Keratinocyte (primary cell): ENCODE measurements at regions not wholly inside any gene's neighbourhood (a gene's known extent, or its start where the extent isn't known, plus 50 kb on each side); places are given as distances from the start of the nearest gene placed in this dataset.

ENCODE experiments used
- DNase-seq: peaks from one replicate; pipeline ENCODE4 v3.0.0-alpha.2; 2011; ENCODE audit warnings: low read depth, missing footprints, low spot score
- FAIRE-seq: peaks from 2 replicates; lab custom pipeline; 2011; peaks lifted over from hg19 to GRCh38; lab: Jason Lieb, UNC
- H2AFZ ChIP-seq: 2 replicates; pipeline ENCODE4 v1.6.0; 2012; ENCODE audit warnings: low read length, control low read depth, inconsistent platforms; ENCODE audit not compliant: control insufficient read depth
- H3K27ac ChIP-seq: 2 replicates; pipeline ENCODE4 v1.5.1; 2011; ENCODE audit warnings: low read length; ENCODE audit not compliant: control insufficient read depth, insufficient read depth
- H3K27me3 ChIP-seq: 3 replicates; pipeline ENCODE4 v1.6.0; 2011; ENCODE audit warnings: low read length; ENCODE audit not compliant: control insufficient read depth, insufficient read depth; ENCODE audit errors: extremely low read depth
- H3K36me3 ChIP-seq, 2 experiments: 2 replicates in 1 of 2; 3 replicates in 1 of 2; pipeline ENCODE4 v1.5.1; 2011; ENCODE audit warnings: low read length in 2 of 2, mild to moderate bottlenecking in 1 of 2; ENCODE audit not compliant: control insufficient read depth in 2 of 2, insufficient read depth in 2 of 2; ENCODE audit errors: extremely low read depth in 1 of 2
- H3K4me1 ChIP-seq: 3 replicates; pipeline ENCODE4 v1.5.1; 2011; ENCODE audit warnings: low read length; ENCODE audit not compliant: control insufficient read depth, insufficient read depth; ENCODE audit errors: extremely low read depth
- H3K4me2 ChIP-seq: 3 replicates; pipeline ENCODE4 v1.6.0; 2011; ENCODE audit warnings: low read depth, low read length; ENCODE audit not compliant: control insufficient read depth, insufficient read depth; ENCODE audit errors: extremely low read depth
- H3K4me3 ChIP-seq, 3 experiments: fragments of 200-600 bp in 1 of 3; sonication (generic) in 1 of 3; 2 replicates in 2 of 3; 3 replicates in 1 of 3; pipeline ENCODE4 v1.5.1; 2011 to 2016; ENCODE audit warnings: low read length in 3 of 3, mild to moderate bottlenecking in 3 of 3, control low read depth in 2 of 3, inconsistent platforms in 1 of 3, low read depth in 1 of 3, mixed read lengths in 1 of 3, mixed run types in 1 of 3, moderate library complexity in 1 of 3; ENCODE audit not compliant: control insufficient read depth in 2 of 3, insufficient read depth in 2 of 3; ENCODE audit errors: extremely low read depth in 1 of 3
- H3K79me2 ChIP-seq: 2 replicates; pipeline ENCODE4 v1.6.0; 2012; ENCODE audit warnings: low read length; ENCODE audit not compliant: control insufficient read depth, insufficient read depth
- H3K9ac ChIP-seq: 3 replicates; pipeline ENCODE4 v1.6.0; 2011; ENCODE audit warnings: low read length; ENCODE audit not compliant: control insufficient read depth, insufficient read depth; ENCODE audit errors: extremely low read depth
- H3K9me1 ChIP-seq: 3 replicates; pipeline ENCODE4 v1.6.0; 2011; ENCODE audit warnings: low read length; ENCODE audit not compliant: control insufficient read depth, insufficient read depth; ENCODE audit errors: extremely low read depth
- H3K9me3 ChIP-seq: 2 replicates; pipeline ENCODE4 v1.5.1; 2012; ENCODE audit warnings: low read depth, low read length; ENCODE audit not compliant: control insufficient read depth
- H4K20me1 ChIP-seq: 3 replicates; pipeline ENCODE4 v1.6.0; 2011; ENCODE audit warnings: low read length; ENCODE audit not compliant: control insufficient read depth, insufficient read depth; ENCODE audit errors: extremely low read depth
- CTCF ChIP-seq, 3 experiments: IDR thresholded peaks in 1 of 3; conservative IDR thresholded peaks in 1 of 3; optimal IDR thresholded peaks in 1 of 3; 2 replicates in 2 of 3; 3 replicates in 1 of 3; pipeline versions ENCODE3 to v1.5.1; 2011; ENCODE audit warnings: low read length in 3 of 3, mild to moderate bottlenecking in 3 of 3, moderate library complexity in 2 of 3, control low read depth in 1 of 3, inconsistent platforms in 1 of 3; ENCODE audit not compliant: insufficient read depth in 2 of 3; ENCODE audit errors: extremely low read depth in 1 of 3
- EZH2 ChIP-seq: IDR thresholded peaks from one replicate; pipeline ENCODE4 v1.6.1; 2012; ENCODE audit warnings: inconsistent platforms, mild to moderate bottlenecking, low read length, moderate library complexity
- dilution Hi-C: fragments of 300-500 bp; cut with MboI; formaldehyde crosslinking; loops from one replicate; pipeline ENCODE4 v1.7.0; 2020; ENCODE audit warnings: low sequenced_read_pairs; ENCODE audit not compliant: extremely low pct_ligation_motif_present

GRCh38 chr15:36335659-36336058, 243.8 kb upstream of the CDIN1 start:
- no peak overlapping the region for H3K9ac ChIP-seq
- H3K4me1 ChIP-seq, result peaks cover 8% of the 10 kb centered on the region
- no peak overlapping the region for H3K4me3 ChIP-seq
- no peak overlapping the region for H3K27ac ChIP-seq
- H3K9me3 ChIP-seq, result no peaks in the 10 kb centered on the region
- dilution Hi-C loops, result no loop called here
- H4K20me1 ChIP-seq, result no peaks in the 10 kb centered on the region
- no peaks in the 10 kb centered on the region for H3K79me2 ChIP-seq
- no peaks in the 10 kb centered on the region for H3K36me3 ChIP-seq
- no peaks in the 10 kb centered on the region for H3K27me3 ChIP-seq
- DNase-seq (no peak), FAIRE-seq (no peak)
- H3K9me1 ChIP-seq, result no peaks in the 10 kb centered on the region
- no peak for TF ChIP-seq EZH2
- no peak for TF ChIP-seq CTCF (optimal IDR thresholded peaks at IDR 0.05 in 1 of 3, IDR thresholded peaks at IDR 0.05 in 1 of 3, conservative IDR thresholded peaks at IDR 0.05 in 1 of 3; ENCODE audit: extremely low read depth in 1 of 3, insufficient read depth in 2 of 3, low read length in 3 of 3)
- H3K4me2 ChIP-seq, result no peak overlapping the region
- no peak overlapping the region for H2AFZ ChIP-seq

- FAIRE-seq (no peak), DNase-seq (no peak)
- H3K4me3 ChIP-seq, result no peak overlapping the region
- TF ChIP-seq CTCF (optimal IDR thresholded peaks at IDR 0.05 in 1 of 3, IDR thresholded peaks at IDR 0.05 in 1 of 3, conservative IDR thresholded peaks at IDR 0.05 in 1 of 3; ENCODE audit: extremely low read depth in 1 of 3, insufficient read depth in 2 of 3, low read length in 3 of 3), result no peak
- TF ChIP-seq EZH2, result no peak
- H3K9me1 ChIP-seq, result no peaks in the 10 kb centered on the region
- H3K9ac ChIP-seq, result no peak overlapping the region
- H3K4me1 ChIP-seq, result no peaks in the 10 kb centered on the region
- no peaks in the 10 kb centered on the region for H3K79me2 ChIP-seq
- dilution Hi-C loops, result no loop called here
- H3K9me3 ChIP-seq, result no peaks in the 10 kb centered on the region
- no peak overlapping the region for H3K4me2 ChIP-seq
- no peaks in the 10 kb centered on the region for H4K20me1 ChIP-seq
- no peaks in the 10 kb centered on the region for H3K27me3 ChIP-seq
- no peak overlapping the region for H3K27ac ChIP-seq
- H3K36me3 ChIP-seq, result no peaks in the 10 kb centered on the region
- no peak overlapping the region for H2AFZ ChIP-seq
Observed at GRCh38 chr15:36344887-36345286, 234.5 kb upstream of the CDIN1 start.
